ENCODE measurements at regions not wholly inside any gene's neighbourhood (a gene's known extent, or its start where the extent isn't known, plus 50 kb on each side); places are given as distances from the start of the nearest gene placed in this dataset.

GRCh38 chr14:55908106-55908505 lies 210.1 kb upstream of the PELI2 start:
- TF ChIP-seq POLR2A (IDR thresholded peaks at IDR 0.05; ENCODE audit: low read depth, low read length) (no peak), POLR2AphosphoS5 (IDR thresholded peaks at IDR 0.05; ENCODE audit: low read depth, low read length) (no peak), TAF1 (IDR thresholded peaks at IDR 0.05; ENCODE audit: borderline replicate concordance, low read depth, low read length) (no peak)
